B cell (primary cell): ENCODE measurements at regions not wholly inside any gene's neighbourhood (a gene's known extent, or its start where the extent isn't known, plus 50 kb on each side); places are given as distances from the start of the nearest gene placed in this dataset.

Source experiments
- ATAC-seq: fragments of 200-7000 bp; cut with Tn5 transposase; one replicate; pipeline ENCODE4 v1.10.0; 2021; ENCODE audit warnings: low read depth, mild to moderate bottlenecking, moderate number of reproducible peaks, moderate library complexity
- CTCF ChIA-PET: fragments of 350-600 bp; sonication (Branson Sonifier 250); formaldehyde crosslinking; loops from one replicate; lab custom pipeline; 2021; ENCODE audit warnings: antibody characterized with exemption, inconsistent platforms; lab: Charles Lee
- POLR2A ChIA-PET: fragments of 350-600 bp; sonication (Branson Sonifier 250); formaldehyde crosslinking; loops from one replicate; lab custom pipeline; 2021; ENCODE audit warnings: antibody characterized with exemption; lab: Charles Lee
- DNase-seq: peaks from one replicate; pipeline ENCODE4 v3.0.0; 2013
- H2AFZ ChIP-seq: 2 replicates; pipeline ENCODE4 v1.6.1; 2012; ENCODE audit warnings: mild to moderate bottlenecking, low read depth, low read length; ENCODE audit not compliant: insufficient read depth, poor library complexity, severe bottlenecking
- H3K27ac ChIP-seq, 2 donors: 1 replicate in 1 of 2; 2 replicates in 1 of 2; pipeline ENCODE4 v1.5.1; 2012 to 2013; ENCODE audit warnings: low read length in 2 of 2, mild to moderate bottlenecking in 2 of 2, moderate library complexity in 1 of 2
- H3K27me3 ChIP-seq, 4 experiments: fragments of 200-600 bp in 1 of 4; sonication (generic) in 1 of 4; replicated peaks in 1 of 4; 1 replicate in 2 of 4; 2 replicates in 2 of 4; pipeline versions ENCODE4 v1.6.1 to v1.7.0; 2013 to 2016; ENCODE audit warnings: low read length in 3 of 4, mild to moderate bottlenecking in 2 of 4, mixed read lengths in 1 of 4, moderate library complexity in 1 of 4; ENCODE audit not compliant: insufficient read depth in 4 of 4, control insufficient read depth in 3 of 4; ENCODE audit errors: control extremely low read depth in 1 of 4
- H3K36me3 ChIP-seq, 2 experiments: replicated peaks in 1 of 2; 1 replicate in 1 of 2; 2 replicates in 1 of 2; pipeline versions ENCODE4 v1.6.1 to v1.7.1; 2013; ENCODE audit warnings: low read length in 1 of 2; ENCODE audit not compliant: insufficient read depth in 2 of 2, control insufficient read depth in 1 of 2; ENCODE audit errors: control extremely low read depth in 1 of 2, extremely low read depth in 1 of 2
- H3K4me1 ChIP-seq, 2 donors: fragments of 200-600 bp in 1 of 2; sonication (generic) in 1 of 2; 1 replicate in 1 of 2; 2 replicates in 1 of 2; pipeline versions ENCODE4 v1.5.1 to v1.6.1; 2013 to 2017; ENCODE audit warnings: low read length in 2 of 2; ENCODE audit not compliant: control insufficient read depth in 2 of 2, insufficient read depth in 2 of 2
- H3K4me2 ChIP-seq: replicated peaks from 2 replicates; pipeline ENCODE3; 2012; ENCODE audit warnings: mild to moderate bottlenecking, low read depth, low read length; ENCODE audit not compliant: poor library complexity, severe bottlenecking
- H3K4me3 ChIP-seq, 5 experiments: fragments of 200-600 bp in 1 of 5; sonication (generic) in 1 of 5; 1 replicate in 3 of 5; 2 replicates in 2 of 5; pipeline versions ENCODE4 v1.5.1 to v1.7.0; 2011 to 2016; ENCODE audit warnings: low read length in 4 of 5, mild to moderate bottlenecking in 4 of 5, low read depth in 2 of 5, control low read depth in 1 of 5, moderate library complexity in 1 of 5; ENCODE audit not compliant: insufficient read depth in 1 of 5; ENCODE audit errors: control extremely low read depth in 1 of 5, extremely low read depth in 1 of 5
- H3K79me2 ChIP-seq: fragments of 200-600 bp; sonication (generic); one replicate; pipeline ENCODE4 v1.6.0; 2016; ENCODE audit warnings: low read length; ENCODE audit not compliant: control insufficient read depth, insufficient read depth
- H3K9ac ChIP-seq: fragments of 200-600 bp; sonication (generic); 2 replicates; pipeline ENCODE4 v1.6.1; 2017; ENCODE audit warnings: mild to moderate bottlenecking, low read length, moderate library complexity
- H3K9me3 ChIP-seq, 3 donors: one replicate each; pipeline versions ENCODE4 v1.6.1 to v1.7.1; 2013; ENCODE audit warnings: low read length in 2 of 3; ENCODE audit not compliant: control insufficient read depth in 2 of 3, insufficient read depth in 1 of 3; ENCODE audit errors: control extremely low read depth in 1 of 3
- H4K20me1 ChIP-seq: 2 replicates; pipeline ENCODE4 v1.6.0; 2012; ENCODE audit warnings: mild to moderate bottlenecking, low read length; ENCODE audit not compliant: insufficient read depth, control insufficient read depth, poor library complexity, severe bottlenecking
- H3K27ac Mint-ChIP-seq: one replicate; pipeline ENCODE4 v1.8.0; 2021; ENCODE audit warnings: mixed read lengths
- H3K27me3 Mint-ChIP-seq: one replicate; pipeline ENCODE4 v1.8.0; 2021; ENCODE audit warnings: mixed read lengths
- H3K4me1 Mint-ChIP-seq: one replicate; pipeline ENCODE4 v1.8.0; 2021; ENCODE audit warnings: mixed read lengths
- H3K4me3 Mint-ChIP-seq: one replicate; pipeline ENCODE4 v1.8.0; 2021; ENCODE audit warnings: mixed read lengths
- H3K9me3 Mint-ChIP-seq: one replicate; pipeline ENCODE4 v1.8.0; 2022; ENCODE audit warnings: mixed read lengths; ENCODE audit not compliant: insufficient read depth
- EZH2 ChIP-seq: IDR thresholded peaks from 2 replicates; pipeline ENCODE4 v1.6.1; 2012; ENCODE audit warnings: borderline replicate concordance, low read depth, mild to moderate bottlenecking, moderate library complexity, low read length; ENCODE audit not compliant: insufficient read depth, poor library complexity, severe bottlenecking
- WGBS: methylation state at CpG from one replicate; pipeline ENCODE4 v1.1.5; 2013; ENCODE audit warnings: missing lambda C conversion rate; ENCODE audit not compliant: insufficient coverage; 5-methylcytosine and 5-hydroxymethylcytosine counted together
- intact Hi-C: fragments of 100-400 bp; cut with micrococcal nuclease; formaldehyde crosslinking; loops from one replicate; pipeline ENCODE4 v1.10.0; 2022
- TF ChIP-seq, protein P1 (sequence below): fragments of 200-600 bp; IDR thresholded peaks from one replicate; pipeline ENCODE4 v1.8.0; 2022; ENCODE audit warnings: antibody characterized with exemption, mild to moderate bottlenecking

DNA sequence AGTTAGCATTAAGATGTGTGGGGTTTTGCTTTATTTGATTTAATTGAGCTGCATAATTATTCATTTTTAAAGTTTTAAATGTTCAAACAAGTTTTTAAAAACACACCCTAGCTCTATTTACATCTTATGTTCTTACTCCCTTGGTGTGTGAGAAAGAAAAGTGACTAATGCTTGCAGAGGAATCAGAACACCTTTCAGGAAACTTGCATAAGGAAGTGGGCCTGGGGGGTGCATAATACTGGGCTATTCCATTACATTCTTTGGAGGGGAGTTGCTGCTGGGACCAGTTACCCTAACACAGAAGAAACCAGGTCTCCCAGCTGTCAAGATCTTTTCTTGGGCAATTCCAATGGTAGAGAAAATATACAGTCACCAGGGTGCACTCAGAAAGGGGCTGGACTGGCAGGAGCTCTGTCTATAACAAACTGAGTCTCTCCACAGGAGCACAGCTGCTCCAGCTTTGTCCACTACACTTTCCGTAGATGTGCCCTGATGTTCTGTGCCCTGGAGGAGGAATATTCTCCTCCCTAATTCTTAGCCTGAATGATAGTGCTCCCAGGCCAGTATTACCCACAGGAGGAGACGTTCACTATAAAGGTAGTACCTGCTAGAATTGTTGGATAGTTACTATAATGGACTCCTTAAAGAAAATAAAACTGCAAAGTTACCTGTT lies 304.2 kb downstream of the CDC14C start:
- H3K9me3 ChIP-seq = no peaks in the 10 kb centered on the region
- no peak overlapping the region for H3K4me2 ChIP-seq
- H3K27me3 Mint-ChIP-seq = no peaks in the 10 kb centered on the region
- no peak overlapping the region for H3K27ac Mint-ChIP-seq
- ATAC-seq (no peak), DNase-seq (no peak)
- ChIA-PET CTCF (no interaction called here), POLR2A (no interaction called here)
- no peaks in the 10 kb centered on the region for H3K9me3 Mint-ChIP-seq
- WGBS = no CpG with 5 or more reads among the region's 2 CpGs
- H3K36me3 ChIP-seq = no peaks in the 10 kb centered on the region
- H3K9ac ChIP-seq = no peak overlapping the region
- H3K27ac ChIP-seq = no peak overlapping the region
- H2AFZ ChIP-seq = no peak overlapping the region
- intact Hi-C loops = no loop called here
- no peaks in the 10 kb centered on the region for H4K20me1 ChIP-seq
- no peak overlapping the region for H3K4me3 Mint-ChIP-seq
- no peaks in the 10 kb centered on the region for H3K79me2 ChIP-seq
- no peaks in the 10 kb centered on the region for H3K4me1 ChIP-seq
- H3K4me1 Mint-ChIP-seq = no peaks in the 10 kb centered on the region
- no peak overlapping the region for H3K4me3 ChIP-seq
- no peak for TF ChIP-seq EZH2
- TF ChIP-seq, protein P1, sequence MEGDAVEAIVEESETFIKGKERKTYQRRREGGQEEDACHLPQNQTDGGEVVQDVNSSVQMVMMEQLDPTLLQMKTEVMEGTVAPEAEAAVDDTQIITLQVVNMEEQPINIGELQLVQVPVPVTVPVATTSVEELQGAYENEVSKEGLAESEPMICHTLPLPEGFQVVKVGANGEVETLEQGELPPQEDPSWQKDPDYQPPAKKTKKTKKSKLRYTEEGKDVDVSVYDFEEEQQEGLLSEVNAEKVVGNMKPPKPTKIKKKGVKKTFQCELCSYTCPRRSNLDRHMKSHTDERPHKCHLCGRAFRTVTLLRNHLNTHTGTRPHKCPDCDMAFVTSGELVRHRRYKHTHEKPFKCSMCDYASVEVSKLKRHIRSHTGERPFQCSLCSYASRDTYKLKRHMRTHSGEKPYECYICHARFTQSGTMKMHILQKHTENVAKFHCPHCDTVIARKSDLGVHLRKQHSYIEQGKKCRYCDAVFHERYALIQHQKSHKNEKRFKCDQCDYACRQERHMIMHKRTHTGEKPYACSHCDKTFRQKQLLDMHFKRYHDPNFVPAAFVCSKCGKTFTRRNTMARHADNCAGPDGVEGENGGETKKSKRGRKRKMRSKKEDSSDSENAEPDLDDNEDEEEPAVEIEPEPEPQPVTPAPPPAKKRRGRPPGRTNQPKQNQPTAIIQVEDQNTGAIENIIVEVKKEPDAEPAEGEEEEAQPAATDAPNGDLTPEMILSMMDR = no peak
- no peaks in the 10 kb centered on the region for H3K27me3 ChIP-seq

DNA sequence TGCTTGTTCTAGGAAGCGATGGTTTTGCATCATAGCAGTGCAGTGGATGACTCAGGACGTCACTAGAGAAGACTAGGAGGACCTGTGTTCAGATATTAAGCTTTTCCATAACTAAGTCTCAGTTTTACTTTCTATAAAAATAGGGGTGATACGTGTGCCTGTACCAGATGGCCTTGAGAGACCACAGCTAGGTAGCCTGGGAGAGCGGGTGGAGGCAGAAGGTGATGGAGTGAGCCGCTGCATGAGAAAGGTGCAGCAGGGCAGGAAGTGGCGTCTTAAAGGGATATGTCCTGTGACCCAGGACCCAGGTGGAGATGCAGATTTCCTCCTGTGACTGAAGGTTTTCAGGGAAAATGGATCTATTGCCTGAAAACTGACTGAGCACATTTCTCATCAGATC lies 304.9 kb downstream of the CDC14C start:
- 72% methylated on average over 4 of the region's 6 CpGs for WGBS
- ChIA-PET POLR2A (no interaction called here), CTCF (no interaction called here)
- Mint-ChIP-seq H3K4me1 (no peaks in the 10 kb centered on the region), H3K27me3 (no peaks in the 10 kb centered on the region), H3K9me3 (no peaks in the 10 kb centered on the region), H3K4me3 (no peak overlapping the region), H3K27ac (no peak overlapping the region)
- intact Hi-C loops = no loop called here
- H3K4me2 ChIP-seq = no peak overlapping the region
- DNase-seq (no peak), ATAC-seq (no peak)
- H3K79me2 ChIP-seq = no peaks in the 10 kb centered on the region
- H3K36me3 ChIP-seq = no peaks in the 10 kb centered on the region
- no peaks in the 10 kb centered on the region for H3K4me1 ChIP-seq
- H3K9me3 ChIP-seq = no peaks in the 10 kb centered on the region
- H2AFZ ChIP-seq = no peak overlapping the region
- H3K27me3 ChIP-seq = no peaks in the 10 kb centered on the region
- no peaks in the 10 kb centered on the region for H4K20me1 ChIP-seq
- H3K27ac ChIP-seq = no peak overlapping the region
- no peak overlapping the region for H3K9ac ChIP-seq
- TF ChIP-seq, protein P1 = no peak
- no peak for TF ChIP-seq EZH2
- no peak overlapping the region for H3K4me3 ChIP-seq
